ENCODE measurements at regions not wholly inside any gene's neighbourhood (a gene's known extent, or its start where the extent isn't known, plus 50 kb on each side); places are given as distances from the start of the nearest gene placed in this dataset.
"Not testable (repeated sequence)": the region's sequence is repeated elsewhere in the genome, so short reads cannot be mapped to it uniquely, and the experiment has no call there.

DNA sequence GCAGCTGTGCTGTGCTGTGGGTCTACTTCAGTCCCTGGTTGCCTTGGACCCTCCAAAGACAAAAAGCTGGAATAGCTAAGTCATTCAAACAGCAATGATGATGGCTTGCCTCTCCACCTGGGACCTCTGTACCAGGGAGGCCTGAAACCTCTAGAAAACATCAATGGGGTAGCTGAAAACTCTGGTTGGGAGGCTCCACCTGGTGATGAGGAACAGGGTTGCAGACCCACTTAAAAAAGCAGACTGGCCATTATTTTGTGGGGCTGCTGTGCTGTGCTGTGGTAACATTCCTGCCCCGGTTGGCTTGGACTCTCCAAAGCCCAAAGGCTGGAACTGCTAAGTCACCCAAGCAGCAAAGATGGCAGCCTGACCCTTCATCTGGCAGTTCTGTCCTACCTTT is 839.3 kb upstream of the ARRDC3 start:
- no peak for DNase-seq

- DNase-seq: not testable (repeated sequence)
Observed at GRCh38 chr5:92216852-92217251, 833.7 kb upstream of the ARRDC3 start.

- no peak for DNase-seq
Observed at GRCh38 chr5:92215116-92215515, 832.0 kb upstream of the ARRDC3 start.

GRCh38 chr5:92208265-92208664 is 825.1 kb upstream of the ARRDC3 start:
- DNase-seq: no peak

GRCh38 chr5:92207151-92207550 is 824.0 kb upstream of the ARRDC3 start:
- no peak for DNase-seq

GRCh38 chr5:92206681-92207080 is 823.6 kb upstream of the ARRDC3 start:
- DNase-seq: no peak

GRCh38 chr5:92199035-92199434 is 815.9 kb upstream of the ARRDC3 start:
- not testable (repeated sequence) for DNase-seq

DNA sequence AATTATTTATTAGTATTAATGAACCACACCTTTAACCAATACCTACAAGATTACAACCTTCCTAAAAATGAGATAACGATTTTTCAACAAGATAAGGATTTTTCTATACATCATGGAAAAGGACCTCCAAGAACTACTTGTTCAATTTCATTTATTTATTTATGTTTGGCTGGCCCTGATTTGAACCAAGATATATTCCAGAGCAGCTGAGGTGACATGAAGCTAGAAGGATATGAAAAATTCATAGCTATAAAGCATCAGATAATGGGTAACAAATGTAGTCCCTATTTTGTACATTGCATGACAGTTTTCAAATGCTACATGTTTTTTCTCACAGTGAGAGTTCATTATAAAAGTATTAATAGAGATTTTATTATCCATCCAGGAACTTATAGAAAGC is 798.5 kb upstream of the ARRDC3 start:
- no peak for DNase-seq

DNA sequence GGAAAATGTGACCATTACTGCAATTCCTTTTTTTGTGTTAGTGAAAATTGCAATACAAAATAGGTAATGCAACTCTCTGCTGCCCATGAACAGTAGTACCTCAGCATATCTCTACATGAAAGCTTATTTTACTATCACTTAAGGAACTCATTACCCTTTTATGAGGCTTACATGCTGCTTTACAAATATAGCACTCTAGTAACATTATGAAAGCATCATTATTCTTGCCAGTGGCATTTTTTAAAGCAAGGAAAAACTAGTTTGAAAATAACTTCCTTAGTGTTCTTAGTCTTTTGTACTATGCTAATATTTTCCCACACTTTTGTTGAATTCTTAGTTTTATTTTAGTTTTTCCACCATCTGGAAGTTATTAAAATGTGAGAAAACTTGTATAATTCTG is 797.3 kb upstream of the ARRDC3 start:
- DNase-seq: no peak

DNA sequence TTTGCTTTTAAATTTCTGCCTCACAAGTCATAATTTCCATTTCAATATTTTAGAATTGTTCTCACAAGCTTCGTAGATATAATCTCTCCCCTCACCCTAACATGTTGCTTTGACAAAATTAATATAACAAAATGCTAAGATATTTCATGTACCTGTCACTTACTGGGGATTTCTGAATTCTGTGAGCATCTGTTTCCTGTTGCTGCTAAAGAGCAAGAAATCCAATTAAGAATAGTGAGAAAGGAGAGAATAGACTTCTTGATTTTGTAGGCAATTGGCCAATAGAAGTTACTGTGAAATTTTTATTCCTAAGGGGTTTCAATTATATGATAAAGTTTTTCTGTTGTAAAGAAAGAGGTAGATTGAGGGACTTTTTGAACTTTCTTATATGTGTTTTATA is 796.5 kb upstream of the ARRDC3 start:
- no peak for DNase-seq

GRCh38 chr5:92177926-92178487 is 794.9 kb upstream of the ARRDC3 start:
- DNase-seq: no peak

- no peak for DNase-seq
Observed at GRCh38 chr5:92163906-92164305, 780.8 kb upstream of the ARRDC3 start.

DNA sequence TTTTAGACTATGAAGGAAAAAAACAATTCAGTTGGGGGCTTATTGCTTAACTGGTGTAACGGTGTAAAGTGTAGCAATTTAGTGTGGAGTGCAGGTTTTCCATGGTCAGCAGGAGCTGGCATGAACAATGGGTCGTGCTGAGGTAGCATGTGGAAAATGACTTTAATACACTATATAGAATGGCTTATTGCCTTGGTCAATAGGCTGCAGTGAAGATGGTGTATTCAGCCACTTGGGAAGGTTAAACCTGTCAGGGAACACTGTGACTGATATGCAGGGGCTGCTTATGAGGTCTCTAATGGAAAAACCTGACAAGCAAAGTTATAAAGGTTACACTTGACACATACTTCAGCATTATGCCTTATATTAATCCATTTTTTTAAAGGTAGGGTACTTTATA is 764.7 kb upstream of the ARRDC3 start:
- no peak for DNase-seq

DNA sequence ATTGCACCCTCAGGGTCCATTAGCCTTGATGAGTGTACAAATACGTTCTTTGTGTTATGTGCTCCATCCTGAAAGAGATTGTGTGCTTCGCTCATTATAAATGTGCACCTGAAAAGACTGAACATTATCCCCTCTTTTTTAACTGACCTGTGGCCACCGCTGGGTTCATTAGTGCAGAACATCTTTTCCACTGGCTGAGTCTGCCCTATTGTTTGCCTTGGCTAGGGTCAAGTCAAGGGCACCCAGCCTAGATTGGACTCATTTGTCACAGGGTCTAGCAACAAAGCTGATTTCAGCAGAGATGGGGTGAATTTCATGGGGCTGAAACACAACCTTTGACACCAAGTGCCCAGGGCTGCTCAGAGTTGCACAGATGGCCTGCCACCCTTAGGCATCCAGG is 764.1 kb upstream of the ARRDC3 start:
- no peak for DNase-seq

- no peak for DNase-seq
Observed at GRCh38 chr5:92145852-92146251, 762.7 kb upstream of the ARRDC3 start.

GRCh38 chr5:92144824-92145223 is 761.7 kb upstream of the ARRDC3 start:
- DNase-seq: no peak

DNA sequence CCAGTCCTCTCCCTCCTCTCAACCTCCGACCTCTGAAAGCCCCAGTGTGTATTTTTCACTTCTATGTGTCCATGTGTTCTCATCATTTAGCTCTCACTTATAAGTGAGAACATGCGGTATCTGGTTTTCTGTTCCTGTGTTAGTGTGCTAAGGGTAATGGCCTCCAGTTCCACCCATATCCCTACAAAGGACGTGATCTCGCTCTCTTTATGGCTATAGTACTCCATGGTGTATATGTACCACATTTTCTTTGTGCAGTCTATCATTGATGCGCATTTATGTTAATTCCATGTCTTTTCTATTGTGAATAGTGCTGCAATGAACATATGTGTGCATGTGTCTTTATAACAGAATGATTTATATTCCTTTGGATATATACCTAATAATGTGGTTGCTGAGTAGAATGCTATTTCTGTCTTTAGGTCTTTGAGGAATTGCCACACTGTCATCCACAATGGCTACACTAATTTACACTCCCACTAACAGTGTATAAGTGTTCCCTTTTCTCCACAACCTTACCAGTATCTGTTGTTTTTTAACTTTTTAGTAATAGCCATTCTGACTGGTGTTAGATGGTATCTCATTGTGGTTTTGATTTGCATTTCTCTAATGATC is 749.3 kb upstream of the ARRDC3 start:
- DNase-seq: not testable (repeated sequence)

DNA sequence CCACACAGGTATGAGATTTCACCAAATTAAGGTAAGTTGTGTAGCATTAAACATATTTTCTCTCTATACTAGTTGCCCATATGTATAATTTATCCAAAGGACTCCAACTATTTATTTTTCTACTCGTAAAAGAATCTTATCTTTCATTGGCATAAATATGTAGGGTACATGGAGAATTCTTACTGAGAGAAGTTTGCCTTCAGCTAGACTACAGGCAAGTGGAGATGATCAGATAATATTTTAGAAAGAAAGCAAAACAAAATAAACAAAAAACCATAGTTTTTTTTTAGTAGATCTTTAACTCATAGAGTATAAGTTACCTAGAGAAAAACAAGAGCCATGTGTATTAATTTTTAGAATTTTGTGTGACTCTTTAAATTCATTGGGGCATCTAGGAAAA is 743.1 kb upstream of the ARRDC3 start:
- DNase-seq: no peak

DNA sequence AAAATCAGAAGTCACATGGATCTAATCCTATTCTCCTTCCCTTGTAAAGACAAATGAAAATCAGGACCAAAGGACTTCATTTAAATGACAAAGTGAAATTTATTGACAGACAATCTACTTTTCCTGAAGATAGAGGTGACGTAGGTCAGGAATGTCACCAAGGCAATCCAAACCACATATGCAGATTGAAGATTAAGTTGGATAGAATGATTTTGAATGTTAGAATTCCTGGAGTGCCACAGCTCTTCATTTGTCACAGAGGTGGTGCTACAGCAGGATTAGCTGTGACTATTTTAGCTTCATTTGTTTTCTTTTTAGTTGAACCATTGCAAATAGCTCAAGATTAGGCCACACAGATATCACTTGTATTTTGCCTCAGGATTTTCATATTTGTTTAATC is 736.0 kb upstream of the ARRDC3 start:
- DNase-seq: no peak

DNA sequence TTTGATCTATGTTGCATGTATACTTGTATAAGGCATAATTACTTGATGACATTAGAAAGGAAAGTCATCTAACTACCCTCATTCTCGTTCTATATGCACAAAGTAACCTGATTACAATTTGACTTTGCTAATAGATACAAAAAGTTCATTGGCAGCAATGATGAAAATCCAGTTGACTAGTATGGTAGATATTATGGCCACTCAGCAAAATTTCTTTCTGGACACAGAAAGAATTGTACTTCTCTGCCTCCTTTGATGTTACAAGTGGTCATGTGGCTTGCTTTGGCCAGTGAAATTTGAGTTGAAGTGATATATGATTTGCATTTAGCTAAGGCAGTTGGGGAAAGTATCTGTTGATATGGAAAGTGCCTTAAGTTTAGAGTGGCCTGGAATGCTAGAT is 723.7 kb upstream of the ARRDC3 start:
- DNase-seq: no peak

- DNase-seq: no peak
Observed at GRCh38 chr5:92104126-92104525, 721.0 kb upstream of the ARRDC3 start.

DNA sequence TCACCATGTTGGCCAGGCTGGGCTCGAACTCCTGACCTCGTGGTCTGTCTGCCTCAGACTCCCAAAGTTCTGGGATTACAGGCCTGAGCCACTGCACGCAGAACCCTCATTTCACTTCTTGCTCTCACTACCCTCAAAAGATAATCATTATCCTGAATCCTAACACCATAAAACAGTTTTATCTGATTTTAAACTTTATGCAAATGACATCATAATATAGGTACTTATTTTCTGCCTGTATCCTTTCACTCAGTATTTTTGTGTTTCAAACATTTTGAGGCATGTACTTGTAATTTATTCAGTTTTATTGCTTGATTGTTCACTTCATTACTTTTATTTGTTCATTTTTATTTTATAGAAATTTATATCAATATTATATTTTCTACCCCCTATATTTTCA is 719.2 kb upstream of the ARRDC3 start:
- DNase-seq: no peak

DNA sequence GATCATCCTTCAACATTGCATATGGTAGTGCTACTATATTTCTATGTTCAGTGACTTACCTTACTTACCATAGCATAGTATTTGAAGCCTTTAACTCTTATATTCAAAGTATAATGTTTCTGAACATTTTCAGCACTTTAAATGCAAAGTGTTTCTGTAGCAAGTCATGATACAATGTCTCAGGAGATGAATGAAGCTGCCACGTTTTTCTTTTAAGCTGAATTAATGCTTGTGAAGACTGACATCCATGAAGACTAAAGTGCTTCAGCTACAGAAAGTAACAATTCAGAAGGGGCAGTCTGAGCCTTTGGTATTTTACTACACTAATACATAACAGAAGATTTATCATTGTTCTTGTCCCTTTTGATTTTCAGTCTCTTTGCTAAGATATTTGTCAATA is 709.1 kb upstream of the ARRDC3 start:
- no peak for DNase-seq

GRCh38 chr5:92086059-92086811 is 703.1 kb upstream of the ARRDC3 start:
- no peak for DNase-seq
